ENCODE measurements at regions not wholly inside any gene's neighbourhood (a gene's known extent, or its start where the extent isn't known, plus 50 kb on each side); places are given as distances from the start of the nearest gene placed in this dataset.

GRCh38 chr9:86754581-86755560, 192.4 kb downstream of the GAS1 start:
- Histone ChIP-seq H3K79me2 (replicated peaks; ENCODE audit: insufficient read depth, low read length) (no peaks in the 10 kb centered on the region), H3K27me3 (ENCODE audit: insufficient read depth, low read depth, low read length) (no peaks in the 10 kb centered on the region), H3K4me3 (ENCODE audit: low read length) (no peak overlapping the region), H4K20me1 (ENCODE audit: insufficient read depth) (no peaks in the 10 kb centered on the region), H3K4me2 (ENCODE audit: low read length) (no peak overlapping the region), H3F3A (ENCODE audit: insufficient read depth, low read length, poor library complexity, severe bottlenecking) (no peaks in the 10 kb centered on the region), H3K9me2 (ENCODE audit: insufficient read depth, low read length) (no peaks in the 10 kb centered on the region), H3K9me3 (ENCODE audit: low read length) (no peaks in the 10 kb centered on the region), H3K9ac (ENCODE audit: low read length) (no peak overlapping the region), H3K27ac (ENCODE audit: low read length) (no peak overlapping the region), H3K36me3 (ENCODE audit: insufficient read depth, low read length) (no peaks in the 10 kb centered on the region), H2AFZ (ENCODE audit: low read depth, low read length) (no peak overlapping the region)
- TF ChIP-seq RAD21 (conservative IDR thresholded peaks at IDR 0.05) = no peak
- no peak for TF ChIP-seq MXI1 (conservative IDR thresholded peaks at IDR 0.05; ENCODE audit: poor library complexity, severe bottlenecking)
- TF ChIP-seq POLR2AphosphoS5 (IDR thresholded peaks at IDR 0.05) = no peak

- TF ChIP-seq SMC3 (conservative IDR thresholded peaks at IDR 0.05; ENCODE audit: poor library complexity) (no peak), REST (IDR thresholded peaks at IDR 0.05; ENCODE audit: borderline replicate concordance) (no peak), EP300 (conservative IDR thresholded peaks at IDR 0.05; ENCODE audit: poor library complexity, severe bottlenecking) (no peak), MXI1 (conservative IDR thresholded peaks at IDR 0.05; ENCODE audit: poor library complexity, severe bottlenecking) (no peak), POLR2AphosphoS5 (IDR thresholded peaks at IDR 0.05) (no peak), EZH2 (IDR thresholded peaks at IDR 0.05; ENCODE audit: borderline replicate concordance, insufficient read depth, low read length, poor library complexity, severe bottlenecking) (no peak), RAD21 (conservative IDR thresholded peaks at IDR 0.05) (no peak)
- Histone ChIP-seq H3K27ac (ENCODE audit: low read length) (no peak overlapping the region), H3F3A (ENCODE audit: insufficient read depth, low read length, poor library complexity, severe bottlenecking) (no peaks in the 10 kb centered on the region), H2AFZ (ENCODE audit: low read depth, low read length) (no peak overlapping the region), H3K4me2 (ENCODE audit: low read length) (no peak overlapping the region), H3K4me3 (ENCODE audit: low read length) (no peak overlapping the region), H3K36me3 (ENCODE audit: insufficient read depth, low read length) (no peaks in the 10 kb centered on the region), H3K9me2 (ENCODE audit: insufficient read depth, low read length) (no peaks in the 10 kb centered on the region), H3K9me3 (ENCODE audit: low read length) (no peaks in the 10 kb centered on the region), H4K20me1 (ENCODE audit: insufficient read depth) (no peaks in the 10 kb centered on the region), H3K27me3 (ENCODE audit: insufficient read depth, low read depth, low read length) (no peaks in the 10 kb centered on the region), H3K79me2 (replicated peaks; ENCODE audit: insufficient read depth, low read length) (no peaks in the 10 kb centered on the region), H3K9ac (ENCODE audit: low read length) (no peak overlapping the region)
These were observed 193.5 kb downstream of the GAS1 start for GRCh38 chr9:86753836-86754235.

- Histone ChIP-seq H3K36me3 (ENCODE audit: insufficient read depth, low read length) (no peaks in the 10 kb centered on the region), H3K4me2 (ENCODE audit: low read length) (no peak overlapping the region), H3K9me2 (ENCODE audit: insufficient read depth, low read length) (no peaks in the 10 kb centered on the region), H2AFZ (ENCODE audit: low read depth, low read length) (no peak overlapping the region), H3K79me2 (replicated peaks; ENCODE audit: insufficient read depth, low read length) (no peaks in the 10 kb centered on the region), H3K9me3 (ENCODE audit: low read length) (no peaks in the 10 kb centered on the region), H3K9ac (ENCODE audit: low read length) (no peak overlapping the region), H3F3A (ENCODE audit: insufficient read depth, low read length, poor library complexity, severe bottlenecking) (no peaks in the 10 kb centered on the region), H4K20me1 (ENCODE audit: insufficient read depth) (no peaks in the 10 kb centered on the region), H3K4me3 (ENCODE audit: low read length) (no peak overlapping the region), H3K27me3 (ENCODE audit: insufficient read depth, low read depth, low read length) (no peaks in the 10 kb centered on the region), H3K27ac (ENCODE audit: low read length) (no peak overlapping the region)
- no peak for TF ChIP-seq TAF1 (IDR thresholded peaks at IDR 0.05; ENCODE audit: low read depth)
- no peak for TF ChIP-seq CTCF (IDR thresholded peaks at IDR 0.05; ENCODE audit: poor library complexity, severe bottlenecking)
- TF ChIP-seq REST (IDR thresholded peaks at IDR 0.05; ENCODE audit: borderline replicate concordance) = no peak
- TF ChIP-seq EP300 (conservative IDR thresholded peaks at IDR 0.05; ENCODE audit: poor library complexity, severe bottlenecking) = no peak
- no peak for TF ChIP-seq RAD21 (conservative IDR thresholded peaks at IDR 0.05)
- TF ChIP-seq MXI1 (conservative IDR thresholded peaks at IDR 0.05; ENCODE audit: poor library complexity, severe bottlenecking) = no peak
- TF ChIP-seq SMC3 (conservative IDR thresholded peaks at IDR 0.05; ENCODE audit: poor library complexity) = no peak
- TF ChIP-seq EZH2 (IDR thresholded peaks at IDR 0.05; ENCODE audit: borderline replicate concordance, insufficient read depth, low read length, poor library complexity, severe bottlenecking) = no peak
- TF ChIP-seq POLR2AphosphoS5 (IDR thresholded peaks at IDR 0.05) = no peak
These were observed 194.6 kb downstream of the GAS1 start for GRCh38 chr9:86752733-86753132.

All from neural cell (in vitro differentiated cells).